Smooth muscle cell of the brain vasculature (primary cell): ENCODE measurements at regions not wholly inside any gene's neighbourhood (a gene's known extent, or its start where the extent isn't known, plus 50 kb on each side); places are given as distances from the start of the nearest gene placed in this dataset.
A peak's percentile ranks its signal among the peaks of the same experiment; 100 is the strongest.
"Not testable (repeated sequence)": the region's sequence is repeated elsewhere in the genome, so short reads cannot be mapped to it uniquely, and the experiment has no call there.

Experiments used
- DNase-seq: peaks from one replicate; pipeline ENCODE4 v3.0.0-alpha.2; 2012; ENCODE audit warnings: low read depth, low spot score

DNA sequence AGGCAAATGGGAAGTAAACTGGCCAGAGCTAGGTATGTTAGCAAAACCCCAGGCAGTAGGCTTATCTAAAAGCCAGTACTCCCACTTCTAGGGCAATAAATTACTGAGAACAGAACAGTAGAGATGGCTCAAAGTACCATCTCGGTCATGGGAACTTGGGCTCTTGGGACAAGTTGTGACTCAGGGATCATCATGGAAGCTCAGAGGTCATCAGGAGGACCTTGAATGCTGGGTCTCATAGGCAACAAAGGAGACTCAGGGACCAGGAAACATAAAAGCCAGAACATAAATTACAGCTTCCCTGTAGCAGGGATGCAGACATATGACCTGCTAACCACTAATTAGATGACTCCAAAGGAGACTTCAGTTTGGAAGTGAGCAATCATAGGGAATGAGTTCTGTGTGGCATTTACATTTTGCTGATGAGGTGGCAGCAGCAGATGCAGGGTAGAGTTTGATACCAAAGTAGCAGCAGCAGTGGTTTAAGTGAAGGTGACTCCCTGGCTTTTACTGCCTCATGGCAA is 97.6 kb upstream of the SCAF11 start:
- DNase-seq: no peak

GRCh38 chr12:46084666-46085631 is 94.6 kb upstream of the SCAF11 start:
- DNase-seq: no peak

DNA sequence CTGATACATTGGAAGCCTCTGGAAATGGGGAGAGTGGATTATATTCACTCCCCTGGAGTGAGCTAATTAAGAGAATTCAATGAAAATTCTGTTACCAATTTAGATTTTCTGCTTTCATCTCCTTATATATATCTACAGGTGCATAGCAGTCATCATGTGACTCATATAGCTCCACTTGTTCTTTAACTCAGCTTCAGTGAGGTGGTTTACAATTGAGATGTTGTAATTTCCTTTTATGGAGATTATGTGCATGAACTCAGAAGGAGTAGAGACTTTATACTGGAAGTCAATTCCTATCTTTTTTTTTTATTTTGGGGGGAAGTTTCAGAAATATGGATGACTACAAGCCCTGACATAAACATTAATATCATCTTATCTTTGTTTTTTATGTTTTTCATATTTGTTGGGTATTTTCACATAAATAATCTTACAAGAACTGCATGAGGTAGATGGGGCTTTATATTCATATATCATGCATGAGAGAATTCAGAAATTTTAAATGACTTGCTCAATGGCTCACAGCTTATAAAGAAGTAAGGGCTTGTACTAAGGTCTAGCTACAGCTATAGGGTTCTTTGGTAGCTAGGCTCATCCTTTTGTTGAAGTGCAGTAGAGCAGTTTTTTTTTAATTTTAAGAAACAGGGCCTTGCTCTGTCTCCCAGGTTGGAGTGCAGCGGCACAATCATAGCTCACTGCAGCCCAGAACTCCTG is 92.3 kb upstream of the SCAF11 start:
- no peak for DNase-seq

GRCh38 chr12:46073321-46073720 is 82.9 kb upstream of the SCAF11 start:
- DNase-seq: no peak

- peak; percentile 45 for DNase-seq
These were observed 81.6 kb upstream of the SCAF11 start for GRCh38 chr12:46071769-46072624.

GRCh38 chr12:46071335-46071734 is 81.0 kb upstream of the SCAF11 start:
- DNase-seq: no peak

- DNase-seq: no peak
These were observed 76.7 kb upstream of the SCAF11 start for GRCh38 chr12:46067094-46067493.

DNA sequence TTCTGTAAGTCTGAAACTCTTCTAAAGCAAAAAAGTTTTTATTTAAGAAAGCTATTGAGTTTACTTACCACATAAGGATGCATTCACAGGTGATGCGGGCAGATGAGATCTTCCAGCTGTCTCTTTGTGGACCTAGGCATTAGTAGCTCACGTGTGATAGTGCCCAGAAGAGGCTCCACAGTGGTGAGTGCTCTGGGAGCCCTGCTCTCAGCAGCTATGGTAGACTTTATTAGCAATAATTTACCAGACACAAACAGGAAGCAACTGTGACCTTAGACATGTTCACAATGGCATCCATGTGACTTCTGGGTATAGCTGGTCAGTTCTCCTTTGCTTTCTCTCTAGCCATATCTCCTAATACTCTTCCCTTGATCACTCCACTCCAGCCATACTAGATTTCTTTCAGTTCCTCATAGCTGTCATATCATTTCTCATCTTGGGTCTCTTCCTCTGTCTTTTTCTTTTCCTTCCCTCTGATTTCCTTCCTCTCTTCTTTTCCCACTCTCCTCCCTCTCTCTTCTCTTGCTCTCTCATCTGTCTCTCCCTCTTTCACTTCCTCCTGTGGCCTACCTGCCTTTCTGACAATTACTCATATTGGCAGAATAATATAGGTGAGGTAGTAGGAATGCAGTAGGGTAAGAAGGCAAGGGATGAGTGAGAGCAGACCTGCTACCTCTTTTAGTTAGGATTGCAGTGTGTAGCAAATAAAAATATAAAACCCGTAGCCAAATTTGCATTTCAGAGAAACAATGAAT is 75.2 kb upstream of the SCAF11 start:
- no peak for DNase-seq

GRCh38 chr12:46064548-46064947 is 74.2 kb upstream of the SCAF11 start:
- no peak for DNase-seq

- not testable (repeated sequence) for DNase-seq
These were observed 68.3 kb upstream of the SCAF11 start for GRCh38 chr12:46058697-46059096.

DNA sequence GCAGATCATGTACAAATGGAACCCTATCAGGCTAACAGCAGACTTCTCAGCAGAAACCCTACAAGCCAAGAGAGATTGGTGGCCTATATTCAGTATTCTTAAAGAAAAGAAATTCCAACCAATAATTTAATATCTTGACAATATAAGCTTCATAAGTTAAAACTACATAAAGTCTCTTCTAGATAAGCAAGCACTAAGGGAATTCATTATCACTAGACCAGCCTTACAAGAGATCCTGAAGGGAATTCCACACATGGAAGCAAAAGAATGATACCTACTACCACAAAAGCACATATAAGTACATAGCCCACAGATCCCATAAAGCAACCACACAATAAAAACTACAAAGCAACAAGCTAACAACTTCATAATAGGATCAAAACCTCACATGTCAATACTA is 60.4 kb upstream of the SCAF11 start:
- no peak for DNase-seq

DNA sequence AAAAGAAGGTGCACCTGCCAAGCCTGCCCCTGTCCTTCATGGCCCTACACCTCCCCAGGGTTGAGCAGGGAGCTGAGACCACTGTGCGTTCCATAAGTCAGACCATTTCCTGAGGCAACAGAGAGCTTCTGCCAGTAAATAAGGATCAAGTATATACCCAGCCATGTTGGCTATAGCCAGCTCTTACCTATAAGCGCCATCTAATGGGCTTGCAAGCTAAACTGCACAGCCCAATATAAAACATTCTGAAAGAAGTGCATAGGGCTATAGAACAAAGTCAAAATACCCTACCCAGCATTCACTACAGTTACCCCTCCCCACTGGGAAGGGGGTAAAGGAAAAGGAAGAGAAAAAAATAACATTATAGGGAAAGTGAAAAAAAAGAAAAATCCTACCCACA is 59.3 kb upstream of the SCAF11 start:
- no peak for DNase-seq

- no peak for DNase-seq
These were observed 56.1 kb upstream of the SCAF11 start for GRCh38 chr12:46046436-46046835.

GRCh38 chr12:46043972-46044520 is 53.7 kb upstream of the SCAF11 start:
- no peak for DNase-seq
